GM10266 (cell line): ENCODE measurements at regions not wholly inside any gene's neighbourhood (a gene's known extent, or its start where the extent isn't known, plus 50 kb on each side); places are given as distances from the start of the nearest gene placed in this dataset.

Experiments used
- DNase-seq: peaks from one replicate; pipeline ENCODE4 v3.0.0; 2012; ENCODE audit errors: extremely low spot score
- TF ChIP-seq, protein P1 (sequence below): IDR thresholded peaks from 2 replicates; pipeline ENCODE4 v1.5.1; 2012; ENCODE audit warnings: mild to moderate bottlenecking, low read depth; ENCODE audit not compliant: control insufficient read depth, insufficient read depth; ENCODE audit errors: missing control alignments

DNA sequence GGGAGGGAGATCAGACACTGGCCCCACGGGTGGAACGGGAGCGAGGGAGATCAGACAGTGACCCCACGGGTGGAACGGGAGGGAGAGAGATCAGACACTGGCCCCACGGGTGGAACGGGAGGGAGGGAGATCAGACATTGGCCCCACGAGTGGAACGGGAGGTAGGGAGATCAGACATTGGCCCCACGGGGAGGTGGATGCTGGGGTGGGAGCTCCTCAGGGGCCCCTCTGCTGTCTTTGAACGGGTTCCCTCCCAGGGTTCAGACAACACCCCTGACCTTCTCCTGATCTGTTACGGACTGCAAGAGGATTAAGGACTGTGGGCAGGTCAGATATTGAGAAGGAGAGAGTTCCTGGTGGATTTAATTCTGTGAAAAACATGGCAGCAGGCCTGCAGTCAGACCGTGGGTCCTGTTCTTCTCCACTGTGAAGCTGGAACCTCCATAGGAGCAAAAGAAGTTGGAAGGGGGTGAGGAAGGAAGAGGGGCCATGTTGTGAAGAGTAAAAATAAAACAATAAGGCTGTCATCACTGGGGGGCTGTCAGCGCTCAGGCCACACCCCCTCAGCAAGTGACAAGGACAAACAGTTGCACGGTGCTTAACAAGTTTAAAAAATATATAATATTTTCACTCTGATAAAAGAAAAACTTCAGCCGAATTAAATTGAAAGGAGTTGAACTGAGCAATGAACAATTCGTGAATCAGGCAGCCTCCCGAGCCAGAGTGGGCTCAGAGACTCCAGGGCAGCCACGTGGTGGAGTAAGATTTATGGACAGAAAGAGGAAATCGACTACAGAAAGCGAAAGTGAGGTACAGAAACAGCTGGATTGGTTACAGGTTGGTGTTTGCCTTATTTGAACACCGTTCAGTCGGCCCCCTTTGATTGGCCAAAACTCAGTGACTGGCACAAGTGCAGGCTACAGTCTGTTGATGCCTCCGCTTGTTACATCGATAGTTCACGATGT, 348.7 kb upstream of the TNRC6C start:
- TF ChIP-seq, protein P1, sequence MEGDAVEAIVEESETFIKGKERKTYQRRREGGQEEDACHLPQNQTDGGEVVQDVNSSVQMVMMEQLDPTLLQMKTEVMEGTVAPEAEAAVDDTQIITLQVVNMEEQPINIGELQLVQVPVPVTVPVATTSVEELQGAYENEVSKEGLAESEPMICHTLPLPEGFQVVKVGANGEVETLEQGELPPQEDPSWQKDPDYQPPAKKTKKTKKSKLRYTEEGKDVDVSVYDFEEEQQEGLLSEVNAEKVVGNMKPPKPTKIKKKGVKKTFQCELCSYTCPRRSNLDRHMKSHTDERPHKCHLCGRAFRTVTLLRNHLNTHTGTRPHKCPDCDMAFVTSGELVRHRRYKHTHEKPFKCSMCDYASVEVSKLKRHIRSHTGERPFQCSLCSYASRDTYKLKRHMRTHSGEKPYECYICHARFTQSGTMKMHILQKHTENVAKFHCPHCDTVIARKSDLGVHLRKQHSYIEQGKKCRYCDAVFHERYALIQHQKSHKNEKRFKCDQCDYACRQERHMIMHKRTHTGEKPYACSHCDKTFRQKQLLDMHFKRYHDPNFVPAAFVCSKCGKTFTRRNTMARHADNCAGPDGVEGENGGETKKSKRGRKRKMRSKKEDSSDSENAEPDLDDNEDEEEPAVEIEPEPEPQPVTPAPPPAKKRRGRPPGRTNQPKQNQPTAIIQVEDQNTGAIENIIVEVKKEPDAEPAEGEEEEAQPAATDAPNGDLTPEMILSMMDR, result no peak
- DNase-seq, result peak; percentile 59

DNA sequence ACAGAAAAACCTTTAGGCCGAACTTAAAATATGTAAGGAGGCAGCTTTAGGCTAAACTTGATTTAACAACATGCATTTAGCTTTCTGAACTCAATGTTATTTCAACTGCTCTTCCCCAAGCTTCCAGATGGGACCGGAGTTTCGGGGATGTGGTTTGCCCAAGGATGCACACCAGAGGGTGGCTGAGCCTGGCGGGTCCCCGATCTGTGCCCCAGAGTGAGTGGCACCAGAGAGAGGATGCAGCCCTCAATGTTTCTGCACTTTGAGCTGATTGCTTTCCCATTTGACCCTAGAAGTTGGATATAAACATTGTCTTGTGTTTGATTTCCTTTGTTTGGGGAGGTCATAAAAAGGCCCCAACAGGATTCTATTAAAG, 348.0 kb upstream of the TNRC6C start:
- TF ChIP-seq, protein P1, result no peak
- DNase-seq, result no peak

DNA sequence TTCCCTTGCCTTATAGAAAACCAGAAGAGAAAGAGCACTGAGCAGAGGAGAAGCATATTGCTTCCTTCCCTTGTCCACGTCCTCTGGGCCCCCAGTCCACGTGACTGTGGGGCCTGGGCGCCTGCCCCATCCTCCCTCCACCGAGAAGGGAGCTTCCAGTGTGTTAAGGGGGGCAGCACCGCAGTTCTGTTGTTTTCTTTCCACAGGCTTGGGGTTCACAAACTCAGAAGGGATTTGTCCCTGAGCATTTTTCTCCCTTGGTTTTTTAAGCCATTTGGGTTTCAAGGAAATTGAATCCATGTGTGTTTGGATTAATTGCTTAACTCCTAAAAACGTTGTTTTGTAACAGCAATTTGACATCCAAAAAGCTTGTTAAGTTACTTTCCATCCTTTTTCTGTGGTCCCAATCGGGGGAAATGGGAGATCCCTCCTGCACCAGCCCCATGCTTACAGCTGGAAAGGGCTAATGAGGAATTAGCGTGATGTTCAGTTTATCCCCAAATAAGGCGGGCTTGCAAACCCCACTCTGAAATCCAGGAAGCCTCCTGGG, 347.5 kb upstream of the TNRC6C start:
- TF ChIP-seq, protein P1, result no peak
- no peak for DNase-seq

DNA sequence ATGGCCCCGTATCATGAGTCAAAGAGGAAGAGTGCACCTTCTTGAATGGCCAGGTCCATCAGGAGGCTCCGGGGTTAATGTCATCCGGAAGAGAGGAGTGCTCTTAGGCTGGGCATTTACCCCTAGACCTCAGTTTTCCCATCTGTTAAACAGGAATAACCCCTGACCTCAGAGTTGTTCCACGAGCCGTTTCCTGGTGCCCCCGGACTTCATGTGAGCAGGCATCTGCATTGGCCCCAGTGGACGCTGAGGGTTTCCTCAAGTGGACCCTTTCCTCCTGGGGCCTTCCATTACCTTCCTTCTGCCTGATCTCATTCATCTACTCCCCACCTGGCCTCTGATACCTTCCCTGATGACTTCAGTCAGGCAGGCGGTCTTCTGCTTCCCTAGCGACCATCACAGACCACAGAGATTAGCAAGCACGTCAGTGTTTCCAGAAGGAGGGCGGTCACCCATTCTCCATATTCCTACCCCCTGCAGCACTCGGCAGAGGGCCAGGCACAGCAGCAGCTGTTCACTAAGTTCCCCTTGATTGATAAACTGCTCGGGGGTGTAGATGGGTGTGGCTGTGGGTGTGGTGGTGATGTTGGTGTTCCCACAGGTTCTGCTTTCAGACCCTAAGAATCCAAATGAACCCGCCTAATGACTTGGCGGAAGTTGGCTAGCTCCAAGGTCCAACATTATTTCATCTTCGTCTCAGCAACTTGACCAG, 346.6 kb upstream of the TNRC6C start:
- no peak for DNase-seq
- TF ChIP-seq, protein P1, result no peak

DNA sequence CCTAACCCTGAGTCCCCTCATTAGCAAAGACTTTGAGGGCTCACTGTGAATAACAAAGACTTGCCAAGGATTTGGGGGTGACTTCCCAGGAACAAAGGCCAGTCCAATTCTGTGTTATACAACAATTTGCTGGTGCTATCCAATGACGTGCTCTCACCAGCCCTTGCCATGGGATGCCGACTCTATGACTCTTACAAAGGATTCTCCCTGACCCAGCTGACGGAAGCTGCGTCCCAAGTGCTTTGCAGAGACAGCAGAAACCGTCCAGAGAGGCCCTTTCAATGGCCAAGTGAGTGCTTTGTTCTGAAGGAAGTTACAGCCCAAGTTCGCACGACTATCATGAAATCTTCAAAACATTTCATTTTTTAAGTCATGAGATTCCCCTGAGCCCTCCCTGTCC, 345.3 kb upstream of the TNRC6C start:
- TF ChIP-seq, protein P1, result no peak
- no peak for DNase-seq

DNA sequence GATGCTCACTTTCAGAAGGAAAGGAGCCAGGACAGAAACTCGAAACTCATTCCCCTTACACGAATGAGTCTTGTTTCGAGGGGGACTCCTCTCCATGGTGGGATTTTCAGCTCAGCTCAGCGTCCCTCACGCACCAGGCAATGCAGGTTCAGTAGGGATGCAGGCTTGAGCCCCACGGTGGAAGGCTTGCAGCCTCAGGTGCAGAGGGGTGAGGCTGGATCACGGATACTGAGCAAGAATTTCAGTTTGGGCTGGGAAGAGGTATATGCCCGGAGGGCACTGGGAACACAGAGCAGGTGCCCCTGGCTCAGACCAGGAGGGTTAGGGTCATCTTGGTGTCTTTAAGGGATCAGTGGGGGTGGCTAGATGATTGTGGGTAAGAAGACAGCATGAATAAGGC, 344.9 kb upstream of the TNRC6C start:
- DNase-seq, result no peak
- TF ChIP-seq, protein P1, result no peak
